ENCODE measurements at regions not wholly inside any gene's neighbourhood (a gene's known extent, or its start where the extent isn't known, plus 50 kb on each side); places are given as distances from the start of the nearest gene placed in this dataset.

DNA sequence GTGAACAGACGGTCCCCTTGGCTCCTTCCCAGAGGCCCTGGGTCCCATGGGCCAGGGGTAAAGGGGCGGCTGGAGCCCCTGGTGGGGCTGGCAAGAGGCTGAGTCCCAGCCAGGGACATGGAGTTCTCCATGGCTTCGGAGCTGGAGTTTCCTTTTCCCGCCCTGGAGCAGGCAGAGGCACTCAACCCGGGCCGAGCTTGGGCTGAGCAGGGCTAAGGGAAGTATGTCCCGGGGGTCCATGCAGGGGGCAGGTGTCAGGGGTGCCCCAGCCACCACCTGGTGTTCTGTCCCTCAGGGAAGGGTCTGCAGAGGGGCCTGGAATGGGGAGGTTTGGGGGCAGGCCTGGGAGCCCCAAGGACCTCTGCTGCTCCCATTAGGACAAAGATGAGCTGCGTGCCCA is 54.0 kb upstream of the TPM4 start:
- no peak for DNase-seq (ENCODE audit: low read depth in 2 of 3, low spot score in 2 of 3)

DNA sequence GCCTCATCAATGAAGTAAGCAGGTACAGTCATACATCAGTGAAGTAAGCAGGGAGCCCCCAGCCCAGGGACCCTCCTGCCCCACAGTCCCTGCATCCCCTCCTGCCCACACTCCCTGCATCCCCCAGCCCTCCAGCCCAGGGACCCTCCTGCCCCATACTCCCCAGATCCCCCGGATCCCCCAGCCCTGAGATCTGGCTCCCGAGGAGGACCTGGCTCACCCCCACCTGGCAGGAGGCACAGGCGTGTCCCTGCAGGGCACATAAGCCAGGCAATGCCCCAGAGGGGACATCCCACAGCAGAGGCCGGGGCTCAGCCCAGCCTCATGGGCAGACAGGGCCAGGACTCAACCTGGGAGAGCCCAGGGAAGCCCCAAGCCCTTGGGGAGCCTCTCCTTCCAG is 53.6 kb upstream of the TPM4 start:
- no peak for DNase-seq (ENCODE audit: low read depth in 2 of 3, low spot score in 2 of 3)

DNA sequence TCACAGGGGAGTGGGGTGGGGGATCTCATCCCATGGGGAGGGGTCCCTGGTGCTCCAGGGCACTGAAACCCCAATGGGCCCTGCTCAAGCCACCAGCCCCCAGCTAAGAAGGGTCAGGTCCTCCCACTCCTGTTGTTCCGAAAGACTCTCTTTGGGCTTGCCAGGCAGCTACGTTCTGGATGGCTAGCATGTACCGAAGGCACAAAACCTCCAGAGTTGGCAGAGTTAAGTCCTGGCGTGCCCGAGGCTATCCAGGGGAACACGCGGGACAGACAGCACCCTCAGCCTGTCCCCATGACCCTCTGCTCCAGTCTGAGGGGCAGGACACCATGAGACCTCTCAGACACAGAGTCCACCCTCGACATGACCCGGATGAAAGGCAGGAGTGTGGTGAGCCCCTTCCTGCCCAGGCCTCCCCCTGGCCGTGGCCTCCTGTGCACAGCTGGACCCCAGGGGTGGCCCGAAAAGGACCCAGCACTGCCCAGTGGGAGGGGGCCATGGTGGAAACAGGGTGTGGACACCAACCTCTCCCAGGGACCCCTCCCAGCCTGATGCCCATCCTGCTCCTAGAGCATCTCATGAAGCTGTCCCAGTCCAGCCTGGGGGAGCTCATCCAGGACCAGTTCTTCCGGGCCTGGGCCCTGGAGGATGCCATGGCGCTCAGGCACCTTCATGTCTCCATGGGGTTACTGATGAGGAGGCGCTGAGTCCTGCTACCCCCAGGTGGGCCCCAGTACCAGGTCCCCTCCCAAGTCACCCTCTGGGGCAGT is 53.0 kb upstream of the TPM4 start:
- DNase-seq (ENCODE audit: low read depth in 2 of 3, low spot score in 2 of 3) = no peak

DNA sequence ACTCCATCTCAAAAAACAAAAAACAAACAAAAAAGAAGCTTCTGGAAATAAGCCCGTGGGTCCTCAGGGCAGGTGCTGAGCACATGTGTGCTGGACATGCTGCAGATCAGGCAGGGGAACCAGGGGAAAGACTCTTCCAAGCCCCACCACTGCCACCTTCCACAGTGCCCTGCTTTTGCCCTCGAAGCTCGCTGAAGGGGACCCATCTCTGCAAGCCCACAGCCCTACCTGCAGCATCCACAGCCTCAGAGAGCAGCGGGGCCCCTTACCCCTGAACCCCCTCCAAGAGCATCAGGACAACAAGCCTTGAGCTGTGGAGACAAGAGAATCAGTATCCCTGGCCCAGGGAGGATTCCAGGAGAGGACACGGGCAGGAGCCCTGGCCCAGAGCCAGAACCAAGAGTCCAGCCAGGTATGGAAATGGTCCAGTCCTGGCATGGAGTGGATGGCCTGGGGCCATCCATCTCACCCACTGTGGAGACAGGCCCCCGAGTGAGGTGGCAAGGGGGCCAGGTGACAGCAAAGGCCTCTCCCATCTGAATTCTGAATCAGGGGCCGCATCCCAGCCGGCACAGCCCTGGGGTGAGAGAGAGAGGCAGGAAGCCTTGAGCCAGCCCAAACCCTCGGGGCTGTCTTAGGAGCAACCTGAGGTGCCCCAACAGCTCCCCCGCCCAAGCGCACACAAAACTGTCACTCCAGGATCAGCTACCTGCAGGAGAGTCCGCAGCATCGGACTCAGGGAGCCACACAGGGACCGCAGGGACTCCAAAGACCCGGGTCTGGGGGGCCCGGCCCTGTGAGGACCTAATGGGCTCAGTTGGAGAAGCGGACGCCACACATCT is 51.8 kb upstream of the TPM4 start:
- no peak for DNase-seq (ENCODE audit: low read depth in 2 of 3, low spot score in 2 of 3)

DNA sequence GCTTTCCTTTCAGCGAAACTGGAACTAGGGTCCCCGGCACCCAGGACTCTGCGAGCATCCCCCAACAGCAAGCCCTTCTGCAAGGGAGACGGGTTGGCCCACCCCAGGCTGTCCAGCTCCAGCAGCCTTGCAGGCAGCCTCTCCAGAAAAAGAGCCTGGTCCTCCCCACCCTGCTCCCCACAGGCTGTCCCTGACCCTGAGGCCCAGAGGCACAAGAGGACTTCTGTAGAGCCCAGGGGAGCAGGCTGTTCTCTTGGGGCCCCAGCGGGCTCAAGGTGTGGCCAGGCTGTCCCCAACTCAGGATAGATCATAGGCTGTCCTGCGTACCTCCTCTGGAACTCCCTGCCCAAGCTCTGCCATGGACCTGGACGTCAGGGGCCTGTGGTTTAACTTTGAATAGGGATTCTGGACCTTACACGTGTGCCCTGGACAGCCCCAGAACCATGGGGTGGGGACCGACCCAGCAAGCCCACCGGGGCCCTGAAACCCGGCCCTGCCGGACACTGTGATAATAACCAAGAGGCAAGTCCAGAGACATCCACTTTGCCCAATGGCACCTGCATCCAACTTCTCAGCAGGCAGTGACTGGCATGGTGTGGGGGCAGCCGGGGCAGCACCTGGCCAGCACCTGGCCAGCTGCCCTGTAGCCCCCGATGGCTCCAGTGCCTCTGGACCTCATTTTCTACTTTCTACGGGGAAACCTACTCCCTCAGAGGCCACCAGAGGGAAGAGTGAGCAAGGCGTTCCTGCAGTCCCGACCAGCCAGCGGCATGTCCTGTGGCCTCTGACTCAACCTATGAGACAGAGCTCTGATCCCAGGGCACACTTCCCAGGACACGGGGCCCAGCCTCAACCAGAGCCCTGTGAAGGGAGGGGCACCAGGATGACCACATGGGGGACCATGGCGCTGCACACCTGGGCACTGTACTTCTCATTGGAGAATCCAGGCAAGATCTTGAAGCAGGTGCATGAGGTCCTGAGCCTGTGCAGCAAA is 50.9 kb upstream of the TPM4 start:
- peak in 2 of 3 donors; percentile 38 to 59 for DNase-seq (ENCODE audit: low read depth in 2 of 3, low spot score in 2 of 3)

DNA sequence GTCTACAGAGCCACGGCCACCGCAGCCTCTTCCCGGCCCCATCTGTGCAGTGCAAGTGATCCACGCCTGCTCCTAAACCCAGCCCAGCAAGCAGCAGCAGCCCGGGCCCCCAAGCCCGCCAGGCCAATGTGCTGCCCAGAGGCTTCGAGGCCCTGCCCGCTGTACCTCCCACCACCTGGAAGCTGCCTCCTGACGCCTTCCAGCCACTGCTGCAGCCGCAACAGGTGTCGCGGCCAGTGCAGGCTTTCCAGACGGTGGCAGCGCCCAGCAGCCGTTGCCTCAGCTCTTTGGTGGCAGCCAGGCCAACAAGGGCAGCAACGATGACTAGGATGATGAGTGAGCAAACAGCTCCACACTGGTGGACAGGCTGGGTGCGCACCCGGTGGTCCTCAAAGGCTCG is 50.2 kb upstream of the TPM4 start:
- DNase-seq (ENCODE audit: low read depth in 2 of 3, low spot score in 2 of 3) = no peak

Measured in hematopoietic multipotent progenitor cell (in vitro differentiated cells).